Duodenal mucosa (tissue), 2 donors: ENCODE measurements at regions not wholly inside any gene's neighbourhood (a gene's known extent, or its start where the extent isn't known, plus 50 kb on each side); places are given as distances from the start of the nearest gene placed in this dataset.

Experiments
- H3K27ac ChIP-seq: one replicate; pipeline ENCODE4 v1.7.0; 2013; ENCODE audit warnings: low read depth, low read length
- H3K27me3 ChIP-seq, 2 donors: one replicate each; pipeline ENCODE4 v1.7.0; 2013; ENCODE audit warnings: low read length in 2 of 2, control low read depth in 1 of 2; ENCODE audit not compliant: insufficient read depth in 2 of 2, control insufficient read depth in 1 of 2
- H3K36me3 ChIP-seq, 2 donors: one replicate each; pipeline ENCODE4 v1.7.0; 2013; ENCODE audit warnings: low read length in 2 of 2, control low read depth in 1 of 2; ENCODE audit not compliant: insufficient read depth in 2 of 2, control insufficient read depth in 1 of 2
- H3K4me1 ChIP-seq, 2 donors: one replicate each; pipeline ENCODE4 v1.7.0; 2013; ENCODE audit warnings: low read length in 2 of 2, control low read depth in 1 of 2; ENCODE audit not compliant: insufficient read depth in 2 of 2, control insufficient read depth in 1 of 2
- H3K4me3 ChIP-seq, 2 donors: one replicate each; pipeline ENCODE4 v1.7.0; 2013; ENCODE audit warnings: low read length in 2 of 2, low read depth in 1 of 2
- H3K9ac ChIP-seq, 2 donors: one replicate each; pipeline ENCODE4 v1.7.0; 2013; ENCODE audit warnings: low read length in 2 of 2, low read depth in 1 of 2
- H3K9me3 ChIP-seq, 2 donors: one replicate each; pipeline ENCODE4 v1.7.0; 2013; ENCODE audit warnings: low read length in 2 of 2, control low read depth in 1 of 2; ENCODE audit not compliant: control insufficient read depth in 1 of 2

GRCh38 chr13:80979035-80979641, 638.2 kb upstream of the SPRY2 start:
- H3K4me3 ChIP-seq: no peak overlapping the region
- H3K27me3 ChIP-seq: no peaks in the 10 kb centered on the region
- H3K9ac ChIP-seq: no peak overlapping the region
- no peaks in the 10 kb centered on the region for H3K9me3 ChIP-seq
- no peaks in the 10 kb centered on the region for H3K4me1 ChIP-seq
- no peak overlapping the region for H3K27ac ChIP-seq
- no peaks in the 10 kb centered on the region for H3K36me3 ChIP-seq

GRCh38 chr13:80977168-80977567, 636.2 kb upstream of the SPRY2 start:
- Histone ChIP-seq H3K36me3 (no peaks in the 10 kb centered on the region), H3K4me1 (no peaks in the 10 kb centered on the region), H3K27ac (no peak overlapping the region), H3K27me3 (no peaks in the 10 kb centered on the region), H3K4me3 (no peak overlapping the region), H3K9ac (no peak overlapping the region), H3K9me3 (no peaks in the 10 kb centered on the region)

- no peaks in the 10 kb centered on the region for H3K4me1 ChIP-seq
- H3K9me3 ChIP-seq: no peaks in the 10 kb centered on the region
- no peak overlapping the region for H3K27ac ChIP-seq
- H3K27me3 ChIP-seq: no peaks in the 10 kb centered on the region
- H3K4me3 ChIP-seq: no peak overlapping the region
- no peak overlapping the region for H3K9ac ChIP-seq
- no peaks in the 10 kb centered on the region for H3K36me3 ChIP-seq
Observed at GRCh38 chr13:80975903-80976302, 635.0 kb upstream of the SPRY2 start.

GRCh38 chr13:80973721-80974120, 632.8 kb upstream of the SPRY2 start:
- no peak overlapping the region for H3K9ac ChIP-seq
- H3K36me3 ChIP-seq: no peaks in the 10 kb centered on the region
- H3K4me3 ChIP-seq: no peak overlapping the region
- H3K4me1 ChIP-seq: no peaks in the 10 kb centered on the region
- no peaks in the 10 kb centered on the region for H3K9me3 ChIP-seq
- no peak overlapping the region for H3K27ac ChIP-seq
- H3K27me3 ChIP-seq: no peaks in the 10 kb centered on the region

- no peak overlapping the region for H3K27ac ChIP-seq
- no peak overlapping the region for H3K4me3 ChIP-seq
- no peaks in the 10 kb centered on the region for H3K27me3 ChIP-seq
- no peaks in the 10 kb centered on the region for H3K36me3 ChIP-seq
- no peaks in the 10 kb centered on the region for H3K9me3 ChIP-seq
- H3K4me1 ChIP-seq: no peaks in the 10 kb centered on the region
- H3K9ac ChIP-seq: no peak overlapping the region
Observed at GRCh38 chr13:80972857-80973478, 632.0 kb upstream of the SPRY2 start.

GRCh38 chr13:80965097-80965496, 624.2 kb upstream of the SPRY2 start:
- Histone ChIP-seq H3K4me3 (no peak overlapping the region), H3K9ac (no peak overlapping the region), H3K27ac (no peak overlapping the region), H3K9me3 (no peaks in the 10 kb centered on the region), H3K4me1 (no peaks in the 10 kb centered on the region), H3K27me3 (no peaks in the 10 kb centered on the region), H3K36me3 (no peaks in the 10 kb centered on the region)

GRCh38 chr13:80962855-80963254, 621.9 kb upstream of the SPRY2 start:
- H3K36me3 ChIP-seq: no peaks in the 10 kb centered on the region
- no peaks in the 10 kb centered on the region for H3K9me3 ChIP-seq
- no peak overlapping the region for H3K27ac ChIP-seq
- H3K4me1 ChIP-seq: no peaks in the 10 kb centered on the region
- no peaks in the 10 kb centered on the region for H3K27me3 ChIP-seq
- H3K4me3 ChIP-seq: no peak overlapping the region
- H3K9ac ChIP-seq: no peak overlapping the region

GRCh38 chr13:80962173-80962572, 621.2 kb upstream of the SPRY2 start:
- no peaks in the 10 kb centered on the region for H3K27me3 ChIP-seq
- no peaks in the 10 kb centered on the region for H3K4me1 ChIP-seq
- H3K36me3 ChIP-seq: no peaks in the 10 kb centered on the region
- no peaks in the 10 kb centered on the region for H3K9me3 ChIP-seq
- no peak overlapping the region for H3K27ac ChIP-seq
- H3K4me3 ChIP-seq: no peak overlapping the region
- H3K9ac ChIP-seq: no peak overlapping the region

GRCh38 chr13:80957019-80957655, 616.2 kb upstream of the SPRY2 start:
- Histone ChIP-seq H3K9me3 (no peaks in the 10 kb centered on the region), H3K4me1 (no peaks in the 10 kb centered on the region), H3K36me3 (no peaks in the 10 kb centered on the region), H3K27ac (no peak overlapping the region), H3K27me3 (no peaks in the 10 kb centered on the region), H3K4me3 (no peak overlapping the region), H3K9ac (no peak overlapping the region)

- Histone ChIP-seq H3K4me1 (no peaks in the 10 kb centered on the region), H3K36me3 (no peaks in the 10 kb centered on the region), H3K9ac (no peak overlapping the region), H3K9me3 (no peaks in the 10 kb centered on the region), H3K4me3 (no peak overlapping the region), H3K27me3 (no peaks in the 10 kb centered on the region), H3K27ac (no peak overlapping the region)
Observed at GRCh38 chr13:80955501-80955900, 614.6 kb upstream of the SPRY2 start.
